MM.1S (cell line): ENCODE measurements at regions not wholly inside any gene's neighbourhood (a gene's known extent, or its start where the extent isn't known, plus 50 kb on each side); places are given as distances from the start of the nearest gene placed in this dataset.

Source experiments
- EZH2 ChIP-seq: fragments of 300-600 bp; sonication (generic); optimal IDR thresholded peaks from 2 replicates; pipeline ENCODE3; 2017; ENCODE audit warnings: low read depth, mild to moderate bottlenecking, antibody characterized with exemption, low read length, mixed read lengths
- TF ChIP-seq, protein P1 (sequence below): fragments of 300-600 bp; sonication (generic); IDR thresholded peaks from 2 replicates; pipeline ENCODE4 v1.5.1; 2016; ENCODE audit warnings: antibody characterized with exemption, low read length, mixed read lengths

DNA sequence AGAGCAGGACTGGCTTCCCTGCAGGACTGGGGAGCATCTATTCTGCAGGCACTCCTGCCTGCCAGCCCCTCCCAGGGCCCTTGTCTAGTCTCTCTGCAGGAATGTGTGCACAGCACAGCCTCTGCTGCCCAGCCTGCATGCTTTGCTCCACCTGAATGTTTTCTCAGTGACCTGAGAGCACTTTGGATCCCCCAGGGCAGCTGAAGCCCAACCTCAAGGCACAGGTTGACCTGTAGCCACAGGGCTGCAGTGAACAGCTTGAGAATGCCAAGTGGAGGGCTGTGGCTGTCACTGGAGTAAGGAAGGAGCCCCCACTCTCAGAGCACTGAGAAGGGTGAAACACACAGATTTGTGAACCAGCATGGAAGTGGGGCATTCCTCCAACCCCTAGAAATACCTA lies 760.2 kb downstream of the STIM2 start:
- TF ChIP-seq, protein P1, sequence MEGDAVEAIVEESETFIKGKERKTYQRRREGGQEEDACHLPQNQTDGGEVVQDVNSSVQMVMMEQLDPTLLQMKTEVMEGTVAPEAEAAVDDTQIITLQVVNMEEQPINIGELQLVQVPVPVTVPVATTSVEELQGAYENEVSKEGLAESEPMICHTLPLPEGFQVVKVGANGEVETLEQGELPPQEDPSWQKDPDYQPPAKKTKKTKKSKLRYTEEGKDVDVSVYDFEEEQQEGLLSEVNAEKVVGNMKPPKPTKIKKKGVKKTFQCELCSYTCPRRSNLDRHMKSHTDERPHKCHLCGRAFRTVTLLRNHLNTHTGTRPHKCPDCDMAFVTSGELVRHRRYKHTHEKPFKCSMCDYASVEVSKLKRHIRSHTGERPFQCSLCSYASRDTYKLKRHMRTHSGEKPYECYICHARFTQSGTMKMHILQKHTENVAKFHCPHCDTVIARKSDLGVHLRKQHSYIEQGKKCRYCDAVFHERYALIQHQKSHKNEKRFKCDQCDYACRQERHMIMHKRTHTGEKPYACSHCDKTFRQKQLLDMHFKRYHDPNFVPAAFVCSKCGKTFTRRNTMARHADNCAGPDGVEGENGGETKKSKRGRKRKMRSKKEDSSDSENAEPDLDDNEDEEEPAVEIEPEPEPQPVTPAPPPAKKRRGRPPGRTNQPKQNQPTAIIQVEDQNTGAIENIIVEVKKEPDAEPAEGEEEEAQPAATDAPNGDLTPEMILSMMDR: no peak
- no peak for TF ChIP-seq EZH2
